Mucosa of rectum (tissue), 2 donors: ENCODE measurements at regions not wholly inside any gene's neighbourhood (a gene's known extent, or its start where the extent isn't known, plus 50 kb on each side); places are given as distances from the start of the nearest gene placed in this dataset.

Source experiments
- H3K27ac ChIP-seq, 2 donors: one replicate each; pipeline ENCODE4 v1.7.0; 2013; ENCODE audit warnings: inconsistent platforms in 2 of 2, low read depth in 2 of 2, low read length in 2 of 2
- H3K27me3 ChIP-seq, 2 donors: one replicate each; pipeline ENCODE4 v1.7.0; 2013; ENCODE audit warnings: low read length in 2 of 2; ENCODE audit not compliant: control insufficient read depth in 2 of 2, insufficient read depth in 2 of 2
- H3K36me3 ChIP-seq, 2 donors: one replicate each; pipeline ENCODE4 v1.7.0; 2013; ENCODE audit warnings: low read length in 2 of 2; ENCODE audit not compliant: control insufficient read depth in 2 of 2, insufficient read depth in 2 of 2
- H3K4me1 ChIP-seq, 2 donors: one replicate each; pipeline ENCODE4 v1.7.0; 2013; ENCODE audit warnings: low read length in 2 of 2, mild to moderate bottlenecking in 1 of 2; ENCODE audit not compliant: control insufficient read depth in 2 of 2, insufficient read depth in 2 of 2
- H3K4me3 ChIP-seq, 2 donors: one replicate each; pipeline ENCODE4 v1.7.0; 2013; ENCODE audit warnings: low read length in 2 of 2
- H3K9ac ChIP-seq, 2 donors: one replicate each; pipeline ENCODE4 v1.7.0; 2013; ENCODE audit warnings: low read length in 2 of 2, low read depth in 1 of 2, mild to moderate bottlenecking in 1 of 2
- H3K9me3 ChIP-seq, 2 donors: one replicate each; pipeline ENCODE4 v1.7.0; 2013; ENCODE audit warnings: low read length in 2 of 2; ENCODE audit not compliant: control insufficient read depth in 2 of 2
- donor health status: healthy.
- donor health status: Normal muscosa, but diverticular disease.

- no peaks in the 10 kb centered on the region for H3K27me3 ChIP-seq
- no peaks in the 10 kb centered on the region for H3K9me3 ChIP-seq
- no peak overlapping the region for H3K4me3 ChIP-seq
- no peaks in the 10 kb centered on the region for H3K36me3 ChIP-seq
- H3K9ac ChIP-seq, result no peak overlapping the region
- H3K4me1 ChIP-seq, result peaks cover 3 to 10% of the 10 kb centered on the region in 2 donors
- H3K27ac ChIP-seq, result peak overlapping the region in 1 of 2 donors; percentile 62
These were observed 197.9 kb upstream of the PPP1R2C start for GRCh38 chrX:42975906-42976305.

DNA sequence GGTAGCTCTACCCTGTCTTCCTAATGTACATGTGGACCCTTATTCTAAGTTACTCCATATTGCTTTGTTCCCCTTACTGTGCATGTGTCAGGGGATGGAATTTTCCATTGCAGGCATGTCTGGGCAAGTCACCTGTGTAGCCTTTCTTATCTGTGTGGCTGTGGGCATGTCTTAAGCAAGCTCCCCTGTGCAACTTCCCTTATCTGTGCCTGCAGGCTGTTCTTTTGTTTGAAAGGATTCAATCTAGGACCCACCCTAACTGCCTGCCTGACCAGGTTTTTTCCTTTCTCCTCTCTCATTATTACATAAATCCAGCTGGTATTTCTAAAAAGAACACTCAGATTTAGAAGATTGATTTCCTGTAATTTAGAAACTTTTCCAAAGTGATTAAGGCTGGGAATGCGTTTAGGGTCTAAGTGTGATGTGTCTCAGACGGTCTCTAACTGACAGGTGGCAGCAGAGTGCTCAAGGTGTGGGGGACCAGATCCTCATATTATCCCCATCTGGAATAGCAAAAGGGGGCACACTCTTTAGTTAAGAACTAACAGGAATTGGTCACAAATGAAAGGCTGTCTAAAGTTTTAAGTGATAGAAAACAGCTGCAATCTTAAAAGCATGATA lies 198.9 kb upstream of the PPP1R2C start:
- Histone ChIP-seq H3K27me3 (no peaks in the 10 kb centered on the region), H3K36me3 (no peaks in the 10 kb centered on the region), H3K27ac (peak overlapping the region in 1 of 2 donors; percentile 62), H3K9me3 (no peaks in the 10 kb centered on the region), H3K4me1 (peaks cover 3 to 10% of the 10 kb centered on the region in 2 donors), H3K9ac (no peak overlapping the region), H3K4me3 (no peak overlapping the region)

- no peak overlapping the region for H3K9ac ChIP-seq
- no peaks in the 10 kb centered on the region for H3K36me3 ChIP-seq
- H3K9me3 ChIP-seq, result no peaks in the 10 kb centered on the region
- no peaks in the 10 kb centered on the region for H3K27me3 ChIP-seq
- H3K4me3 ChIP-seq, result no peak overlapping the region
- H3K27ac ChIP-seq, result no peak overlapping the region
- peaks cover 3 to 10% of the 10 kb centered on the region in 2 donors for H3K4me1 ChIP-seq
These were observed 200.9 kb upstream of the PPP1R2C start for GRCh38 chrX:42978655-42979379.

DNA sequence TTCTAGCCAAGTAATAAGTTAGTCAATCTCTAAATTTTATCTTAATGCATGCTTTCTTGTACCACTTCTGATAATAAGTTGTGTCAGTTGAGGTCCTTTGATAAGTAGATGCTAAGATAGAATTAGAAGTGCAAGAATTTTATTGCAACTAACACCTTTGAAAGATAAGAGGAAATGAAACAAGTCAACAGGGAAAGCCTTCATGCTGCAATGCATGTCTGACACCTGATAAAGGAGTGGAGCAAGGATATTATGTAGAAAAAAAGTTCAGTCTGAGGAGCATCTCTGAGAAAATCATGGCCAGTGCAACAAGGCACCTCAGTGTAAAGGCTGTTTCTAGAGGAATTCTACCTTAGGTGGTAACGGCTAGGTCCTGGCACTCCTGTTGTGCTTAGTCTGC lies 210.7 kb upstream of the PPP1R2C start:
- no peak overlapping the region for H3K9ac ChIP-seq
- no peak overlapping the region for H3K4me3 ChIP-seq
- no peaks in the 10 kb centered on the region for H3K36me3 ChIP-seq
- no peaks in the 10 kb centered on the region for H3K4me1 ChIP-seq
- peaks cover 0 to 3% of the 10 kb centered on the region in 2 donors for H3K27me3 ChIP-seq
- no peak overlapping the region for H3K27ac ChIP-seq
- H3K9me3 ChIP-seq, result no peaks in the 10 kb centered on the region

GRCh38 chrX:42992199-42992943 lies 214.4 kb upstream of the PPP1R2C start:
- Histone ChIP-seq H3K9ac (no peak overlapping the region), H3K9me3 (no peaks in the 10 kb centered on the region), H3K4me1 (no peaks in the 10 kb centered on the region), H3K27me3 (no peaks in the 10 kb centered on the region), H3K36me3 (no peaks in the 10 kb centered on the region), H3K27ac (no peak overlapping the region), H3K4me3 (no peak overlapping the region)

GRCh38 chrX:42996861-42997260 lies 218.9 kb upstream of the PPP1R2C start:
- H3K36me3 ChIP-seq, result no peaks in the 10 kb centered on the region
- H3K27ac ChIP-seq, result no peak overlapping the region
- H3K27me3 ChIP-seq, result no peaks in the 10 kb centered on the region
- no peak overlapping the region for H3K9ac ChIP-seq
- H3K4me3 ChIP-seq, result no peak overlapping the region
- H3K9me3 ChIP-seq, result no peaks in the 10 kb centered on the region
- no peaks in the 10 kb centered on the region for H3K4me1 ChIP-seq

GRCh38 chrX:43000121-43000520 lies 222.2 kb upstream of the PPP1R2C start:
- H3K9ac ChIP-seq, result no peak overlapping the region
- H3K27me3 ChIP-seq, result no peaks in the 10 kb centered on the region
- H3K4me3 ChIP-seq, result no peak overlapping the region
- H3K4me1 ChIP-seq, result no peaks in the 10 kb centered on the region
- H3K27ac ChIP-seq, result no peak overlapping the region
- H3K36me3 ChIP-seq, result no peaks in the 10 kb centered on the region
- H3K9me3 ChIP-seq, result no peaks in the 10 kb centered on the region

- Histone ChIP-seq H3K4me3 (no peak overlapping the region), H3K9ac (no peak overlapping the region), H3K36me3 (no peaks in the 10 kb centered on the region), H3K4me1 (no peaks in the 10 kb centered on the region), H3K27me3 (no peaks in the 10 kb centered on the region), H3K9me3 (no peaks in the 10 kb centered on the region), H3K27ac (no peak overlapping the region)
These were observed 224.7 kb upstream of the PPP1R2C start for GRCh38 chrX:43002526-43003203.

GRCh38 chrX:43003204-43003565 lies 225.2 kb upstream of the PPP1R2C start:
- H3K27ac ChIP-seq, result no peak overlapping the region
- no peaks in the 10 kb centered on the region for H3K4me1 ChIP-seq
- H3K9me3 ChIP-seq, result no peaks in the 10 kb centered on the region
- no peaks in the 10 kb centered on the region for H3K27me3 ChIP-seq
- H3K4me3 ChIP-seq, result no peak overlapping the region
- no peak overlapping the region for H3K9ac ChIP-seq
- H3K36me3 ChIP-seq, result no peaks in the 10 kb centered on the region

GRCh38 chrX:43003939-43004338 lies 226.0 kb upstream of the PPP1R2C start:
- no peaks in the 10 kb centered on the region for H3K27me3 ChIP-seq
- no peak overlapping the region for H3K4me3 ChIP-seq
- H3K27ac ChIP-seq, result no peak overlapping the region
- no peaks in the 10 kb centered on the region for H3K36me3 ChIP-seq
- H3K9ac ChIP-seq, result no peak overlapping the region
- H3K9me3 ChIP-seq, result no peaks in the 10 kb centered on the region
- H3K4me1 ChIP-seq, result no peaks in the 10 kb centered on the region
